Transverse colon (tissue), 4 donors: ENCODE measurements at regions not wholly inside any gene's neighbourhood (a gene's known extent, or its start where the extent isn't known, plus 50 kb on each side); places are given as distances from the start of the nearest gene placed in this dataset.
"Not testable (repeated sequence)": the region's sequence is repeated elsewhere in the genome, so short reads cannot be mapped to it uniquely, and the experiment has no call there.

Experiments used
- CTCF ChIP-seq, 5 experiments: fragments of 200-600 bp in 3 of 5; fragments of 450-650 bp in 2 of 5; sonication (generic) in 3 of 5; IDR thresholded peaks; 1 replicate in 2 of 5; 2 replicates in 3 of 5; pipeline ENCODE4 v1.5.1; 2016 to 2017; ENCODE audit warnings: antibody characterized with exemption in 5 of 5, inconsistent platforms in 3 of 5, mild to moderate bottlenecking in 2 of 5, moderate library complexity in 1 of 5
- EP300 ChIP-seq: sonication (generic); formaldehyde crosslinking; IDR thresholded peaks from one replicate; pipeline ENCODE4 v1.6.1; 2017; ENCODE audit warnings: antibody characterized with exemption, low read depth
- POLR2A ChIP-seq: fragments of 450-650 bp; IDR thresholded peaks from one replicate; pipeline ENCODE4 v1.6.1; 2016; ENCODE audit warnings: antibody characterized with exemption, mild to moderate bottlenecking, moderate library complexity
- POLR2AphosphoS5 ChIP-seq, 3 donors: sonication (generic); formaldehyde crosslinking; IDR thresholded peaks; one replicate each; pipeline ENCODE4 v1.6.1; 2016; ENCODE audit warnings: antibody characterized with exemption in 3 of 3

- TF ChIP-seq POLR2A; CTCF (IDR thresholded peaks at IDR 0.05); EP300; POLR2AphosphoS5 (IDR thresholded peaks at IDR 0.05): not testable (repeated sequence)
Measured at GRCh38 chr22:11032115-11032514, 4495.9 kb upstream of the OR11H1 start.
